Mucosa of rectum (tissue), 2 donors: ENCODE measurements at regions not wholly inside any gene's neighbourhood (a gene's known extent, or its start where the extent isn't known, plus 50 kb on each side); places are given as distances from the start of the nearest gene placed in this dataset.
"Not testable (repeated sequence)": the region's sequence is repeated elsewhere in the genome, so short reads cannot be mapped to it uniquely, and the experiment has no call there.

Experiments
- H3K27ac ChIP-seq, 2 donors: one replicate each; pipeline ENCODE4 v1.7.0; 2013; ENCODE audit warnings: inconsistent platforms in 2 of 2, low read depth in 2 of 2, low read length in 2 of 2
- H3K27me3 ChIP-seq, 2 donors: one replicate each; pipeline ENCODE4 v1.7.0; 2013; ENCODE audit warnings: low read length in 2 of 2; ENCODE audit not compliant: control insufficient read depth in 2 of 2, insufficient read depth in 2 of 2
- H3K36me3 ChIP-seq, 2 donors: one replicate each; pipeline ENCODE4 v1.7.0; 2013; ENCODE audit warnings: low read length in 2 of 2; ENCODE audit not compliant: control insufficient read depth in 2 of 2, insufficient read depth in 2 of 2
- H3K4me1 ChIP-seq, 2 donors: one replicate each; pipeline ENCODE4 v1.7.0; 2013; ENCODE audit warnings: low read length in 2 of 2, mild to moderate bottlenecking in 1 of 2; ENCODE audit not compliant: control insufficient read depth in 2 of 2, insufficient read depth in 2 of 2
- H3K4me3 ChIP-seq, 2 donors: one replicate each; pipeline ENCODE4 v1.7.0; 2013; ENCODE audit warnings: low read length in 2 of 2
- H3K9ac ChIP-seq, 2 donors: one replicate each; pipeline ENCODE4 v1.7.0; 2013; ENCODE audit warnings: low read length in 2 of 2, low read depth in 1 of 2, mild to moderate bottlenecking in 1 of 2
- H3K9me3 ChIP-seq, 2 donors: one replicate each; pipeline ENCODE4 v1.7.0; 2013; ENCODE audit warnings: low read length in 2 of 2; ENCODE audit not compliant: control insufficient read depth in 2 of 2
- donor health status: healthy.
- donor health status: Normal muscosa, but diverticular disease.

- Histone ChIP-seq H3K9me3 (peaks cover 0 to 3% of the 10 kb centered on the region in 2 donors), H3K4me1 (no peaks in the 10 kb centered on the region), H3K9ac (no peak overlapping the region), H3K36me3 (no peaks in the 10 kb centered on the region), H3K4me3 (no peak overlapping the region), H3K27me3 (no peaks in the 10 kb centered on the region), H3K27ac (no peak overlapping the region)
These were observed 210.6 kb downstream of the UQCRFS1 start for GRCh38 chr19:29002336-29002735.

GRCh38 chr19:29001597-29002245 lies 211.2 kb downstream of the UQCRFS1 start:
- no peak overlapping the region for H3K27ac ChIP-seq
- no peaks in the 10 kb centered on the region for H3K36me3 ChIP-seq
- no peaks in the 10 kb centered on the region for H3K4me1 ChIP-seq
- H3K9ac ChIP-seq = no peak overlapping the region
- peaks cover 0 to 3% of the 10 kb centered on the region in 2 donors for H3K9me3 ChIP-seq
- no peak overlapping the region for H3K4me3 ChIP-seq
- no peaks in the 10 kb centered on the region for H3K27me3 ChIP-seq

- Histone ChIP-seq H3K36me3 (no peaks in the 10 kb centered on the region), H3K4me1 (no peaks in the 10 kb centered on the region), H3K27me3 (no peaks in the 10 kb centered on the region), H3K9me3 (peaks cover 0 to 3% of the 10 kb centered on the region in 2 donors), H3K27ac (no peak overlapping the region), H3K4me3 (no peak overlapping the region), H3K9ac (no peak overlapping the region)
These were observed 211.8 kb downstream of the UQCRFS1 start for GRCh38 chr19:29001141-29001581.

- no peak overlapping the region for H3K9ac ChIP-seq
- H3K4me3 ChIP-seq = no peak overlapping the region
- H3K9me3 ChIP-seq = peaks cover 0 to 3% of the 10 kb centered on the region in 2 donors
- no peaks in the 10 kb centered on the region for H3K36me3 ChIP-seq
- H3K4me1 ChIP-seq = no peaks in the 10 kb centered on the region
- H3K27ac ChIP-seq = no peak overlapping the region
- H3K27me3 ChIP-seq = no peaks in the 10 kb centered on the region
These were observed 213.1 kb downstream of the UQCRFS1 start for GRCh38 chr19:28999724-29000433.

GRCh38 chr19:28998974-28999373 lies 214.0 kb downstream of the UQCRFS1 start:
- no peak overlapping the region for H3K27ac ChIP-seq
- H3K36me3 ChIP-seq = no peaks in the 10 kb centered on the region
- no peak overlapping the region for H3K9ac ChIP-seq
- H3K9me3 ChIP-seq = peaks cover 2 to 3% of the 10 kb centered on the region in 2 donors
- H3K4me1 ChIP-seq = no peaks in the 10 kb centered on the region
- H3K4me3 ChIP-seq = no peak overlapping the region
- H3K27me3 ChIP-seq = no peaks in the 10 kb centered on the region

GRCh38 chr19:28997866-28998265 lies 215.1 kb downstream of the UQCRFS1 start:
- H3K9me3 ChIP-seq, H3K27ac ChIP-seq, H3K4me1 ChIP-seq, H3K27me3 ChIP-seq, H3K4me3 ChIP-seq, H3K36me3 ChIP-seq, H3K9ac ChIP-seq: not testable (repeated sequence)

GRCh38 chr19:28990522-28990921 lies 222.4 kb downstream of the UQCRFS1 start:
- H3K9me3 ChIP-seq = peaks cover 0 to 2% of the 10 kb centered on the region in 2 donors
- no peaks in the 10 kb centered on the region for H3K4me1 ChIP-seq
- no peaks in the 10 kb centered on the region for H3K27me3 ChIP-seq
- H3K4me3 ChIP-seq = no peak overlapping the region
- H3K36me3 ChIP-seq = no peaks in the 10 kb centered on the region
- no peak overlapping the region for H3K9ac ChIP-seq
- H3K27ac ChIP-seq = no peak overlapping the region

GRCh38 chr19:28989739-28990138 lies 223.2 kb downstream of the UQCRFS1 start:
- Histone ChIP-seq H3K9me3 (peaks cover 0 to 2% of the 10 kb centered on the region in 2 donors), H3K4me1 (no peaks in the 10 kb centered on the region), H3K27me3 (no peaks in the 10 kb centered on the region), H3K9ac (no peak overlapping the region), H3K27ac (no peak overlapping the region), H3K36me3 (no peaks in the 10 kb centered on the region), H3K4me3 (no peak overlapping the region)

- Histone ChIP-seq H3K27ac (no peak overlapping the region), H3K9ac (no peak overlapping the region), H3K9me3 (no peaks in the 10 kb centered on the region), H3K4me3 (no peak overlapping the region), H3K4me1 (no peaks in the 10 kb centered on the region), H3K27me3 (no peaks in the 10 kb centered on the region), H3K36me3 (no peaks in the 10 kb centered on the region)
These were observed 224.9 kb downstream of the UQCRFS1 start for GRCh38 chr19:28988066-28988465.

GRCh38 chr19:28987177-28987576 lies 225.8 kb downstream of the UQCRFS1 start:
- Histone ChIP-seq H3K9ac (no peak overlapping the region), H3K4me1 (no peaks in the 10 kb centered on the region), H3K36me3 (no peaks in the 10 kb centered on the region), H3K27ac (no peak overlapping the region), H3K4me3 (no peak overlapping the region), H3K9me3 (no peaks in the 10 kb centered on the region), H3K27me3 (no peaks in the 10 kb centered on the region)
